ENCODE measurements at regions not wholly inside any gene's neighbourhood (a gene's known extent, or its start where the extent isn't known, plus 50 kb on each side); places are given as distances from the start of the nearest gene placed in this dataset.

DNA sequence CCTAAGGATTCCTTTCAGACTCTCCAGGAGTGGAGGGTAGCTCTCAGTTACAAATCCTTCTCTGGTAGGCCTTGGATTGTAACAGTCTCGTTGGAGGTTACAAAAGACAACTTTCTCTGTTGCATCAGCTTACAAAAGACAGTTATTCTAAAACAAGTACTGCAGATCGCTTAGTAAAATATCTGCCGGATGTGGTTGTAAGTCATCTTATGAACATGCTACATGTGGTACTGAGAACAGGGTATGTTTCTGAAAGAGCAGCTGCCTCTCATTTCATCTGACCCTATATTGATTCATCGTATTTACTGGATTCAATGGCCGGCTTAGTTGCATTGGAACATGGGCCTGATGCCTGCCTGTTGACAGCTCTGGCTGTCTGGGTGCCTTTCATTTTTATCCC, 157.4 kb downstream of the PTCSC3 start:
- Histone ChIP-seq H3K4me3 (ENCODE audit: low read depth, low read length) (no peak overlapping the region), H3K36me3 (ENCODE audit: control insufficient read depth, insufficient read depth, low read length) (no peaks in the 10 kb centered on the region), H3K27me3 (ENCODE audit: control insufficient read depth, insufficient read depth, low read length) (no peaks in the 10 kb centered on the region)
- TF ChIP-seq, protein P1, sequence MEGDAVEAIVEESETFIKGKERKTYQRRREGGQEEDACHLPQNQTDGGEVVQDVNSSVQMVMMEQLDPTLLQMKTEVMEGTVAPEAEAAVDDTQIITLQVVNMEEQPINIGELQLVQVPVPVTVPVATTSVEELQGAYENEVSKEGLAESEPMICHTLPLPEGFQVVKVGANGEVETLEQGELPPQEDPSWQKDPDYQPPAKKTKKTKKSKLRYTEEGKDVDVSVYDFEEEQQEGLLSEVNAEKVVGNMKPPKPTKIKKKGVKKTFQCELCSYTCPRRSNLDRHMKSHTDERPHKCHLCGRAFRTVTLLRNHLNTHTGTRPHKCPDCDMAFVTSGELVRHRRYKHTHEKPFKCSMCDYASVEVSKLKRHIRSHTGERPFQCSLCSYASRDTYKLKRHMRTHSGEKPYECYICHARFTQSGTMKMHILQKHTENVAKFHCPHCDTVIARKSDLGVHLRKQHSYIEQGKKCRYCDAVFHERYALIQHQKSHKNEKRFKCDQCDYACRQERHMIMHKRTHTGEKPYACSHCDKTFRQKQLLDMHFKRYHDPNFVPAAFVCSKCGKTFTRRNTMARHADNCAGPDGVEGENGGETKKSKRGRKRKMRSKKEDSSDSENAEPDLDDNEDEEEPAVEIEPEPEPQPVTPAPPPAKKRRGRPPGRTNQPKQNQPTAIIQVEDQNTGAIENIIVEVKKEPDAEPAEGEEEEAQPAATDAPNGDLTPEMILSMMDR (IDR thresholded peaks at IDR 0.05; ENCODE audit: insufficient read depth, low read depth, low read length) = no peak
- POLR2A ChIA-PET = no interaction called here
- CTCF ChIA-PET = no interaction called here
- DNase-seq (ENCODE audit: low read depth) = no peak

- ChIA-PET CTCF (no interaction called here), POLR2A (no interaction called here)
- TF ChIP-seq, protein P1 (IDR thresholded peaks at IDR 0.05; ENCODE audit: insufficient read depth, low read depth, low read length) = no peak
- no peaks in the 10 kb centered on the region for H3K36me3 ChIP-seq (ENCODE audit: control insufficient read depth, insufficient read depth, low read length)
- H3K4me3 ChIP-seq (ENCODE audit: low read depth, low read length) = no peak overlapping the region
- H3K27me3 ChIP-seq (ENCODE audit: control insufficient read depth, insufficient read depth, low read length) = no peaks in the 10 kb centered on the region
- DNase-seq (ENCODE audit: low read depth) = no peak
Measured at GRCh38 chr14:36014236-36014635, 162.3 kb downstream of the PTCSC3 start.

DNA sequence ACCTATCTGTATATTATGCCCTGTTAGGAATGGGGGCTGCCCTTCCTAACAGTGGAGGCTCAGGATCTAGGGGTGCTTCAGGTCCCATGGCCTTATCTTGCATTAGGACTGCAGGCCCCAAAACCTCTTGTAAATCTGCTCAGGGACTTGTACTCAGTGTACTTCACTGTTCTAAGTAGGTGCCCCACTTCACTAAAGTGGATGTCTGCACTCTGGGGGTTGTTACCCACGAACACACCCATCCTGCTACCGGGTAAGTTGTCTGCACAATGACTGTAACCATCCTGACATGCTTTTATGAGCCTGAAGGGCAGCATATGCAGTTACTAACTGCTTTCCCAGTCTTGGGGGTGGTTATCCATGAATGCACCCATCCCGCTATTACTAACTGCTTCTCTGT, 163.0 kb downstream of the PTCSC3 start:
- CTCF ChIA-PET = no interaction called here
- Histone ChIP-seq H3K36me3 (ENCODE audit: control insufficient read depth, insufficient read depth, low read length) (no peaks in the 10 kb centered on the region), H3K4me3 (ENCODE audit: low read depth, low read length) (no peak overlapping the region), H3K27me3 (ENCODE audit: control insufficient read depth, insufficient read depth, low read length) (no peaks in the 10 kb centered on the region)
- TF ChIP-seq, protein P1 (IDR thresholded peaks at IDR 0.05; ENCODE audit: insufficient read depth, low read depth, low read length) = no peak
- DNase-seq (ENCODE audit: low read depth) = no peak
- POLR2A ChIA-PET = no interaction called here

- TF ChIP-seq, protein P1 (IDR thresholded peaks at IDR 0.05; ENCODE audit: insufficient read depth, low read depth, low read length) = no peak
- no peaks in the 10 kb centered on the region for H3K27me3 ChIP-seq (ENCODE audit: control insufficient read depth, insufficient read depth, low read length)
- POLR2A ChIA-PET = no interaction called here
- DNase-seq (ENCODE audit: low read depth) = no peak
- H3K4me3 ChIP-seq (ENCODE audit: low read depth, low read length) = no peak overlapping the region
- CTCF ChIA-PET = no interaction called here
- H3K36me3 ChIP-seq (ENCODE audit: control insufficient read depth, insufficient read depth, low read length) = no peaks in the 10 kb centered on the region
Measured at GRCh38 chr14:36012621-36013020, 163.9 kb downstream of the PTCSC3 start.

DNA sequence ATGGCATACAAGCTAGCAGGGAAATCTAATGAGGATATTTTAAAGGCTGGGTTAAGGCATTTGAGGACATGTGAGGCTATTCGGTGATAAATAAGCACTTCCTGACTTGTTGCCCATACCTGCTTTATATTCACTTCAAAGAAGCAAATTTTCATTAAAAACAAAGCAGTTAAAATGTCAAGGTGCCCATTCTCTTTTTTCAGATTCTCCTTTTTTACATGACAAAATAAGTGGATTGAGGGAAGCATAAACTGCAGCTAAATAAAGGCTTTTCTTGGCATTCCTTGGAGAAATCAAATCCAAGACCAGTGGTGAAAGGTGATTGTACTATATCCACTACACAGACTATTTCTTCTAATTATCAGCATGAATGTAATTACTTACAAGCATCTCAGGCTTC, 166.9 kb downstream of the PTCSC3 start:
- ChIA-PET POLR2A (no interaction called here), CTCF (no interaction called here)
- H3K36me3 ChIP-seq (ENCODE audit: control insufficient read depth, insufficient read depth, low read length) = no peaks in the 10 kb centered on the region
- no peak for DNase-seq (ENCODE audit: low read depth)
- H3K4me3 ChIP-seq (ENCODE audit: low read depth, low read length) = no peak overlapping the region
- TF ChIP-seq, protein P1 (IDR thresholded peaks at IDR 0.05; ENCODE audit: insufficient read depth, low read depth, low read length) = no peak
- H3K27me3 ChIP-seq (ENCODE audit: control insufficient read depth, insufficient read depth, low read length) = no peaks in the 10 kb centered on the region
